Activated effector memory CD4-positive, alpha-beta T cell treated with anti-CD3 and anti-CD28 coated beads, Interleukin-2, amount 50 U/mL, for 16 hours (primary cell): ENCODE measurements at regions not wholly inside any gene's neighbourhood (a gene's known extent, or its start where the extent isn't known, plus 50 kb on each side); places are given as distances from the start of the nearest gene placed in this dataset.

ENCODE experiments used
- DNase-seq: peaks from one replicate; pipeline ENCODE4 v3.0.0-alpha.2; 2020

- DNase-seq, result no peak
These were observed 109.1 kb upstream of the GGTLC1 start for GRCh38 chr20:24097506-24098245.

GRCh38 chr20:24096864-24097450, 108.4 kb upstream of the GGTLC1 start:
- DNase-seq, result no peak

- DNase-seq, result no peak
These were observed 107.7 kb upstream of the GGTLC1 start for GRCh38 chr20:24096264-24096663.

- DNase-seq, result no peak
These were observed 107.2 kb upstream of the GGTLC1 start for GRCh38 chr20:24095756-24096155.

- DNase-seq, result no peak
These were observed 106.7 kb upstream of the GGTLC1 start for GRCh38 chr20:24095303-24095702.

GRCh38 chr20:24089576-24089975, 101.0 kb upstream of the GGTLC1 start:
- DNase-seq, result no peak

GRCh38 chr20:24086121-24086520, 97.5 kb upstream of the GGTLC1 start:
- no peak for DNase-seq

- DNase-seq, result no peak
These were observed 95.7 kb upstream of the GGTLC1 start for GRCh38 chr20:24084281-24084680.

- no peak for DNase-seq
These were observed 92.5 kb upstream of the GGTLC1 start for GRCh38 chr20:24081077-24081476.

GRCh38 chr20:24079661-24080412, 91.3 kb upstream of the GGTLC1 start:
- no peak for DNase-seq

- no peak for DNase-seq
These were observed 88.6 kb upstream of the GGTLC1 start for GRCh38 chr20:24077145-24077544.

GRCh38 chr20:24070679-24071078, 82.1 kb upstream of the GGTLC1 start:
- DNase-seq, result no peak

- peak; percentile 67 for DNase-seq
These were observed 77.6 kb upstream of the GGTLC1 start for GRCh38 chr20:24066076-24066700.

- no peak for DNase-seq
These were observed 76.3 kb upstream of the GGTLC1 start for GRCh38 chr20:24064915-24065314.

GRCh38 chr20:24064092-24064491, 75.5 kb upstream of the GGTLC1 start:
- no peak for DNase-seq

GRCh38 chr20:24063100-24063499, 74.5 kb upstream of the GGTLC1 start:
- DNase-seq, result no peak

- no peak for DNase-seq
These were observed 72.4 kb upstream of the GGTLC1 start for GRCh38 chr20:24060851-24061590.

- DNase-seq, result no peak
These were observed 70.6 kb upstream of the GGTLC1 start for GRCh38 chr20:24059174-24059573.

- no peak for DNase-seq
These were observed 67.9 kb upstream of the GGTLC1 start for GRCh38 chr20:24056491-24056890.

GRCh38 chr20:24052599-24053275, 64.2 kb upstream of the GGTLC1 start:
- no peak for DNase-seq

- DNase-seq, result no peak
These were observed 62.6 kb upstream of the GGTLC1 start for GRCh38 chr20:24051160-24051559.

GRCh38 chr20:24050119-24050518, 61.5 kb upstream of the GGTLC1 start:
- DNase-seq, result no peak
